ENCODE measurements at regions not wholly inside any gene's neighbourhood (a gene's known extent, or its start where the extent isn't known, plus 50 kb on each side); places are given as distances from the start of the nearest gene placed in this dataset.

GRCh38 chr1:199202331-199202730, 563.5 kb downstream of the PTPRC start:
- no peak overlapping the region for H3K27ac ChIP-seq (ENCODE audit: low read length)

GRCh38 chr1:199204231-199204630, 565.4 kb downstream of the PTPRC start:
- Histone ChIP-seq H3K36me3 (replicated peaks; ENCODE audit: low read depth, low read length) (no peaks in the 10 kb centered on the region), H3K4me1 (ENCODE audit: low read length) (no peaks in the 10 kb centered on the region), H3K4me2 (ENCODE audit: low read length) (no peak overlapping the region), H3K79me2 (ENCODE audit: low read length) (no peaks in the 10 kb centered on the region), H3K4me3 (ENCODE audit: low read length) (no peak overlapping the region), H4K20me1 (ENCODE audit: insufficient read depth, low read length) (no peaks in the 10 kb centered on the region), H3K27ac (ENCODE audit: low read length) (no peak overlapping the region), H3K27me3 (ENCODE audit: low read depth, low read length) (no peaks in the 10 kb centered on the region), H3K9me3 (ENCODE audit: insufficient read depth, low read length) (no peaks in the 10 kb centered on the region), H2AFZ (ENCODE audit: low read depth, low read length) (no peak overlapping the region), H3K9ac (ENCODE audit: low read length) (no peak overlapping the region)
- no peak for TF ChIP-seq EZH2phosphoT487 (IDR thresholded peaks at IDR 0.05; ENCODE audit: low read depth)
- no peak for TF ChIP-seq CTCF (IDR thresholded peaks at IDR 0.05; ENCODE audit: low read depth, low read length)

More at GRCh38 chr1:199202331-199202730, 563.5 kb downstream of the PTPRC start:
- Histone ChIP-seq H4K20me1 (ENCODE audit: insufficient read depth, low read length) (no peaks in the 10 kb centered on the region), H3K9me3 (ENCODE audit: insufficient read depth, low read length) (no peaks in the 10 kb centered on the region), H3K4me1 (ENCODE audit: low read length) (no peaks in the 10 kb centered on the region), H3K9ac (ENCODE audit: low read length) (no peak overlapping the region), H3K4me2 (ENCODE audit: low read length) (no peak overlapping the region), H3K4me3 (ENCODE audit: low read length) (no peak overlapping the region), H3K27me3 (ENCODE audit: low read depth, low read length) (no peaks in the 10 kb centered on the region), H3K79me2 (ENCODE audit: low read length) (no peaks in the 10 kb centered on the region), H2AFZ (ENCODE audit: low read depth, low read length) (no peak overlapping the region), H3K36me3 (replicated peaks; ENCODE audit: low read depth, low read length) (no peaks in the 10 kb centered on the region)
- TF ChIP-seq CTCF (IDR thresholded peaks at IDR 0.05; ENCODE audit: low read depth, low read length) (no peak), EZH2phosphoT487 (IDR thresholded peaks at IDR 0.05; ENCODE audit: low read depth) (no peak)

- no peak overlapping the region for H3K4me3 ChIP-seq (ENCODE audit: low read length)
- H3K9me3 ChIP-seq (ENCODE audit: insufficient read depth, low read length): no peaks in the 10 kb centered on the region
- TF ChIP-seq EZH2phosphoT487 (IDR thresholded peaks at IDR 0.05; ENCODE audit: low read depth): no peak
- no peak for TF ChIP-seq CTCF (IDR thresholded peaks at IDR 0.05; ENCODE audit: low read depth, low read length)
- H3K4me2 ChIP-seq (ENCODE audit: low read length): no peak overlapping the region
- H2AFZ ChIP-seq (ENCODE audit: low read depth, low read length): no peak overlapping the region
- H3K27me3 ChIP-seq (ENCODE audit: low read depth, low read length): no peaks in the 10 kb centered on the region
- H3K79me2 ChIP-seq (ENCODE audit: low read length): no peaks in the 10 kb centered on the region
- no peak overlapping the region for H3K9ac ChIP-seq (ENCODE audit: low read length)
- H3K27ac ChIP-seq (ENCODE audit: low read length): no peak overlapping the region
- H3K4me1 ChIP-seq (ENCODE audit: low read length): no peaks in the 10 kb centered on the region
- no peaks in the 10 kb centered on the region for H3K36me3 ChIP-seq (replicated peaks; ENCODE audit: low read depth, low read length)
- no peaks in the 10 kb centered on the region for H4K20me1 ChIP-seq (ENCODE audit: insufficient read depth, low read length)
Measured at GRCh38 chr1:199205740-199206441, 567.1 kb downstream of the PTPRC start.

- no peak overlapping the region for H3K9ac ChIP-seq (ENCODE audit: low read length)
- no peak overlapping the region for H3K27ac ChIP-seq (ENCODE audit: low read length)
- no peak overlapping the region for H2AFZ ChIP-seq (ENCODE audit: low read depth, low read length)
Measured at GRCh38 chr1:199208847-199209246, 570.0 kb downstream of the PTPRC start.

More at GRCh38 chr1:199208847-199209246, 570.0 kb downstream of the PTPRC start:
- H3K36me3 ChIP-seq (replicated peaks; ENCODE audit: low read depth, low read length): no peaks in the 10 kb centered on the region
- no peaks in the 10 kb centered on the region for H3K79me2 ChIP-seq (ENCODE audit: low read length)
- no peaks in the 10 kb centered on the region for H3K27me3 ChIP-seq (ENCODE audit: low read depth, low read length)
- H3K4me3 ChIP-seq (ENCODE audit: low read length): no peak overlapping the region
- H4K20me1 ChIP-seq (ENCODE audit: insufficient read depth, low read length): no peaks in the 10 kb centered on the region
- no peak overlapping the region for H3K4me2 ChIP-seq (ENCODE audit: low read length)
- H3K4me1 ChIP-seq (ENCODE audit: low read length): no peaks in the 10 kb centered on the region
- no peaks in the 10 kb centered on the region for H3K9me3 ChIP-seq (ENCODE audit: insufficient read depth, low read length)
- TF ChIP-seq CTCF (IDR thresholded peaks at IDR 0.05; ENCODE audit: low read depth, low read length): no peak
- no peak for TF ChIP-seq EZH2phosphoT487 (IDR thresholded peaks at IDR 0.05; ENCODE audit: low read depth)

All from OCI-LY3 (cell line).